BLaER1 (cell line): ENCODE measurements at regions not wholly inside any gene's neighbourhood (a gene's known extent, or its start where the extent isn't known, plus 50 kb on each side); places are given as distances from the start of the nearest gene placed in this dataset.

ENCODE experiments used
- H3K27ac ChIP-seq: shearing (Covaris generic); formaldehyde crosslinking; 2 replicates; pipeline ENCODE4 v1.8.1; 2022
- H3K27me3 ChIP-seq: shearing (Covaris generic); formaldehyde crosslinking; 2 replicates; pipeline ENCODE4 v1.8.1; 2022
- H3K36me3 ChIP-seq: shearing (Covaris generic); formaldehyde crosslinking; 2 replicates; pipeline ENCODE4 v1.8.1; 2022
- H3K4me1 ChIP-seq: shearing (Covaris generic); formaldehyde crosslinking; 2 replicates; pipeline ENCODE4 v1.8.1; 2022
- H3K4me2 ChIP-seq: shearing (Covaris generic); formaldehyde crosslinking; 2 replicates; pipeline ENCODE4 v1.8.1; 2022
- H3K4me3 ChIP-seq: shearing (Covaris generic); formaldehyde crosslinking; 2 replicates; pipeline ENCODE4 v1.8.1; 2022
- H3K9ac ChIP-seq: shearing (Covaris generic); formaldehyde crosslinking; 2 replicates; pipeline ENCODE4 v1.8.1; 2022
- H3K9me3 ChIP-seq: shearing (Covaris generic); formaldehyde crosslinking; 2 replicates; pipeline ENCODE4 v1.8.1; 2022
- H4K20me1 ChIP-seq: shearing (Covaris generic); formaldehyde crosslinking; 2 replicates; pipeline ENCODE4 v1.8.1; 2022
- Cebpa-rat ChIP-seq: shearing (Covaris generic); IDR thresholded peaks from 2 replicates; pipeline ENCODE4 v1.8.1; 2022

GRCh38 chr1:30536530-30536929, 186.9 kb downstream of the MATN1 start:
- Histone ChIP-seq H3K4me2 (no peak overlapping the region), H3K9me3 (peaks cover 8% of the 10 kb centered on the region), H3K4me1 (0 out of 2 replicates have a peak, but pooled peaks cover 1% of the 10 kb centered on the region), H3K36me3 (no peaks in the 10 kb centered on the region), H4K20me1 (no peaks in the 10 kb centered on the region), H3K4me3 (no peak overlapping the region), H3K27me3 (no peaks in the 10 kb centered on the region), H3K27ac (no peak overlapping the region), H3K9ac (no peak overlapping the region)
- no peak for TF ChIP-seq Cebpa-rat

GRCh38 chr1:30535595-30536325, 187.6 kb downstream of the MATN1 start:
- Histone ChIP-seq H3K27ac (no peak overlapping the region), H3K4me1 (no peaks in the 10 kb centered on the region), H3K9me3 (peaks cover 5% of the 10 kb centered on the region), H3K4me2 (no peak overlapping the region), H4K20me1 (no peaks in the 10 kb centered on the region), H3K4me3 (no peak overlapping the region), H3K36me3 (no peaks in the 10 kb centered on the region), H3K9ac (no peak overlapping the region), H3K27me3 (no peaks in the 10 kb centered on the region)
- TF ChIP-seq Cebpa-rat: no peak

DNA sequence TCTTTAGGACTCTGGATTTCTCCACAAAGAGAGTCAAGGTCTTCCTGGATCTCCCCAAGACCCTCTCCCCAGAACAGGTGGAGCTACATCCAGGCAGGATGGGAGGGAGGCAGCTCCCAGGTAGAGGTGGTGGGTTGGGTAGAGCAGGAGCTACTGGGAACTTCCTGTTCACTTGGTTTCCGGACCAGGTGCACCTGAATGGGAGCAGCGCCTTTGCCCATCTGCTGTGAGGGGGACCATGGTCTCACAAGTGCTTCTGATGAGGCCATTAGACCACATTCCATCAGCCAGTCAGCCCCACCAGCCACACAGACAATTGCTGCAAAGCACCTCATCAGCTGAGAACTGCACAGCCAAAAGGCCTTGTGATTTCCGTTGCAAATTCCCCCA, 188.8 kb downstream of the MATN1 start:
- Histone ChIP-seq H3K4me2 (no peak overlapping the region), H3K4me3 (no peak overlapping the region), H3K9ac (no peak overlapping the region), H3K4me1 (no peaks in the 10 kb centered on the region), H3K27me3 (no peaks in the 10 kb centered on the region), H3K9me3 (peaks cover 5% of the 10 kb centered on the region), H3K36me3 (no peaks in the 10 kb centered on the region), H4K20me1 (no peaks in the 10 kb centered on the region), H3K27ac (no peak overlapping the region)
- no peak for TF ChIP-seq Cebpa-rat

- no peaks in the 10 kb centered on the region for H3K4me1 ChIP-seq
- no peak overlapping the region for H3K9ac ChIP-seq
- no peaks in the 10 kb centered on the region for H3K27me3 ChIP-seq
- no peak for TF ChIP-seq Cebpa-rat
- peaks cover 5% of the 10 kb centered on the region for H3K9me3 ChIP-seq
- no peaks in the 10 kb centered on the region for H3K36me3 ChIP-seq
- H3K27ac ChIP-seq: no peak overlapping the region
- H4K20me1 ChIP-seq: no peaks in the 10 kb centered on the region
- H3K4me2 ChIP-seq: no peak overlapping the region
- H3K4me3 ChIP-seq: no peak overlapping the region
Observed at GRCh38 chr1:30533796-30534550, 189.4 kb downstream of the MATN1 start.

GRCh38 chr1:30533141-30533540, 190.2 kb downstream of the MATN1 start:
- Histone ChIP-seq H3K27me3 (no peaks in the 10 kb centered on the region), H3K4me2 (no peak overlapping the region), H3K27ac (no peak overlapping the region), H3K4me3 (no peak overlapping the region), H3K4me1 (no peaks in the 10 kb centered on the region), H3K36me3 (no peaks in the 10 kb centered on the region), H4K20me1 (no peaks in the 10 kb centered on the region), H3K9ac (no peak overlapping the region), H3K9me3 (peaks cover 5% of the 10 kb centered on the region)
- no peak for TF ChIP-seq Cebpa-rat

GRCh38 chr1:30532621-30533020, 190.8 kb downstream of the MATN1 start:
- Histone ChIP-seq H3K9ac (no peak overlapping the region), H3K27me3 (no peaks in the 10 kb centered on the region), H3K4me2 (no peak overlapping the region), H4K20me1 (no peaks in the 10 kb centered on the region), H3K4me1 (no peaks in the 10 kb centered on the region), H3K27ac (no peak overlapping the region), H3K9me3 (peaks cover 5% of the 10 kb centered on the region), H3K36me3 (no peaks in the 10 kb centered on the region), H3K4me3 (no peak overlapping the region)
- no peak for TF ChIP-seq Cebpa-rat

DNA sequence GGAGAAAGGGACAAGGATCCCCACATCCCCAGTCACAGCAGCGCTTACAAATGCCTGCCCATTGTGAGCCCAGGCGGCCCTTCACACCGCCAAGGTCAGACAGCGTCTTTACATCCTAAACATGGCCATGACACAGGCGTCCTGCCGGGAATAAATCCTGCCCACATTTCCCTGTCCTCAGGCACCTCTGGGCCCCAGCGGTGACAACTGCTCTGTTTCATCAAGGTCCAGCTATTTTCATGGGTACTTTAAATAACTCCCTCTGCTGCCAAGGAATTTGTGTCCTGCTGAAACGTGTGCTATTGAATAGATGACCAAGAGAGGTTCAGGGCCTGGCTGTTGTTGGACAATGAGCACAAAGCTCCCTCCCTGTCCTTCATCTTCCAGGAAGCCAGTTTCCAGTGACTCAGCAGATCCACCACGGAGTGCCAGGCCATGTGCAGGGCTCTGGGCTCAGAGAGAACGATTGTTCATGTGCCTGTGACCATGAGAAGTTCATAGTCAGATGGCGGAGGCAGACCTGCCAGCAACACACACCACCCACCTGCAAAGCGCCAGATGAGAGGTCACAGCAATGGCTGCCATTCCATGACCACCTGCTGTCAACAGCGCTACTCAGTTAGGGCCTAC, 195.8 kb downstream of the MATN1 start:
- TF ChIP-seq Cebpa-rat: no peak
- no peak overlapping the region for H3K27ac ChIP-seq
- peaks cover 2% of the 10 kb centered on the region; the same call in 1 of the 2 replicates for H3K9me3 ChIP-seq
- H3K27me3 ChIP-seq: no peaks in the 10 kb centered on the region
- no peaks in the 10 kb centered on the region for H3K36me3 ChIP-seq
- H3K4me1 ChIP-seq: no peaks in the 10 kb centered on the region
- no peaks in the 10 kb centered on the region for H4K20me1 ChIP-seq
- H3K4me2 ChIP-seq: no peak overlapping the region
- no peak overlapping the region for H3K4me3 ChIP-seq
- no peak overlapping the region for H3K9ac ChIP-seq

- Histone ChIP-seq H3K27me3 (no peaks in the 10 kb centered on the region), H4K20me1 (no peaks in the 10 kb centered on the region), H3K4me3 (no peak overlapping the region), H3K36me3 (no peaks in the 10 kb centered on the region), H3K9me3 (no peaks in the 10 kb centered on the region), H3K4me1 (no peaks in the 10 kb centered on the region), H3K4me2 (no peak overlapping the region), H3K27ac (no peak overlapping the region), H3K9ac (no peak overlapping the region)
- TF ChIP-seq Cebpa-rat: no peak
Observed at GRCh38 chr1:30526652-30527345, 196.6 kb downstream of the MATN1 start.

DNA sequence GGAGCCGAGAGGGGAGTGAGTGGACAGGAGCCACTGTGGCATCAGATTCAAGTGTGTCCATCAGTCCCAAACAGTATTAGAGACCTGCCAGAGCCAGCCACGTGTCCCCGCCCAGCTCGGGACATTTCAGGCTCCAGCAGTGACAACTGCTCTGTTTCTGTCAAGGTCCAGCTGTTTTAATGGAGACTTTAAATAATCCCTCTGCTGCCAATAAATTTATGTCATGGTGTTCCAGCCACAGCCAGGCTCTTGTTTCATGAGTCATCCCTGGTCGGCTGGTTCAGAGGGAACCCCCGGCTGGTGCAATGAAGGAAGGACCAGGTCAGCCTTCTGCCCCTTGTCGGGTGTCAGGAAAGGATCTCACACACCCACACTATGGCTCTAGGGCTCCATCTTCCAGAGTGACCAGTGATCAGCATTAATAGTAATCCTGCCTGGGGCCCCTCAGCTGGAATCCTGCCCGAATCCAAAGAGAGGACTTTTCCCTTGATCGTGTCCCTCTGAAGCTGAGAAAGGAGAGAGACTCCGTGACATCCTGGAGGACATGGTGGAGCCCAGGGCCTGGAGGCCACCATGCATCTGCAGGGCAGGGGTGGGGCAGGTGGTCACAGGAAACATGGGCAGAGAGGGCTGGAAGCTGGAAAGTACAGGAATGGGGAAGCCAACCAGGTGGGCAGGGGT, 197.3 kb downstream of the MATN1 start:
- H3K27ac ChIP-seq: no peak overlapping the region
- H3K4me3 ChIP-seq: no peak overlapping the region
- H4K20me1 ChIP-seq: no peaks in the 10 kb centered on the region
- no peak overlapping the region for H3K4me2 ChIP-seq
- H3K9ac ChIP-seq: no peak overlapping the region
- H3K36me3 ChIP-seq: no peaks in the 10 kb centered on the region
- no peaks in the 10 kb centered on the region for H3K27me3 ChIP-seq
- H3K9me3 ChIP-seq: no peaks in the 10 kb centered on the region
- H3K4me1 ChIP-seq: no peaks in the 10 kb centered on the region
- TF ChIP-seq Cebpa-rat: no peak
